ENCODE measurements at regions not wholly inside any gene's neighbourhood (a gene's known extent, or its start where the extent isn't known, plus 50 kb on each side); places are given as distances from the start of the nearest gene placed in this dataset.

GRCh38 chr9:29802454-29802853 lies 2229.2 kb upstream of the C9orf72 start:
- ChIA-PET POLR2A (no interaction called here), CTCF (no interaction called here)
- BruUV-seq (replicated peaks): no TSS peak
- Histone ChIP-seq H3K4me3 (ENCODE audit: low read depth in 2 of 2, low read length in 2 of 2) (no peak overlapping the region), H3K36me3 (ENCODE audit: control insufficient read depth, insufficient read depth, low read length) (no peaks in the 10 kb centered on the region), H3K9me3 (ENCODE audit: control insufficient read depth, insufficient read depth, low read depth, low read length) (no peaks in the 10 kb centered on the region), H3K4me1 (ENCODE audit: control insufficient read depth, insufficient read depth, low read length) (no peaks in the 10 kb centered on the region), H3K27ac (ENCODE audit: low read length) (no peak overlapping the region), H3K27me3 (ENCODE audit: control insufficient read depth, insufficient read depth, low read length) (no peaks in the 10 kb centered on the region)
- intact Hi-C loops (cut with micrococcal nuclease; ENCODE audit: unreplicated experiment): no loop called here
- DNase-seq (ENCODE audit: low read depth, low spot score) (no peak), ATAC-seq (no peak)
- in situ Hi-C loops (cut with HindIII; ENCODE audit: low pct_unique_long_range_greater_than_20kb, low sequenced_read_pairs): no loop called here
- TF ChIP-seq TCF7L2 (IDR thresholded peaks at IDR 0.05; ENCODE audit: low read depth, low read length) (no peak), POLR2AphosphoS5 (IDR thresholded peaks at IDR 0.05; ENCODE audit: low read depth, low read length) (no peak), SIN3A (IDR thresholded peaks at IDR 0.05; ENCODE audit: borderline replicate concordance, insufficient read depth, low read depth, low read length) (no peak), CTCF (IDR thresholded peaks at IDR 0.05) (no peak)
- TF ChIP-seq, protein P1, sequence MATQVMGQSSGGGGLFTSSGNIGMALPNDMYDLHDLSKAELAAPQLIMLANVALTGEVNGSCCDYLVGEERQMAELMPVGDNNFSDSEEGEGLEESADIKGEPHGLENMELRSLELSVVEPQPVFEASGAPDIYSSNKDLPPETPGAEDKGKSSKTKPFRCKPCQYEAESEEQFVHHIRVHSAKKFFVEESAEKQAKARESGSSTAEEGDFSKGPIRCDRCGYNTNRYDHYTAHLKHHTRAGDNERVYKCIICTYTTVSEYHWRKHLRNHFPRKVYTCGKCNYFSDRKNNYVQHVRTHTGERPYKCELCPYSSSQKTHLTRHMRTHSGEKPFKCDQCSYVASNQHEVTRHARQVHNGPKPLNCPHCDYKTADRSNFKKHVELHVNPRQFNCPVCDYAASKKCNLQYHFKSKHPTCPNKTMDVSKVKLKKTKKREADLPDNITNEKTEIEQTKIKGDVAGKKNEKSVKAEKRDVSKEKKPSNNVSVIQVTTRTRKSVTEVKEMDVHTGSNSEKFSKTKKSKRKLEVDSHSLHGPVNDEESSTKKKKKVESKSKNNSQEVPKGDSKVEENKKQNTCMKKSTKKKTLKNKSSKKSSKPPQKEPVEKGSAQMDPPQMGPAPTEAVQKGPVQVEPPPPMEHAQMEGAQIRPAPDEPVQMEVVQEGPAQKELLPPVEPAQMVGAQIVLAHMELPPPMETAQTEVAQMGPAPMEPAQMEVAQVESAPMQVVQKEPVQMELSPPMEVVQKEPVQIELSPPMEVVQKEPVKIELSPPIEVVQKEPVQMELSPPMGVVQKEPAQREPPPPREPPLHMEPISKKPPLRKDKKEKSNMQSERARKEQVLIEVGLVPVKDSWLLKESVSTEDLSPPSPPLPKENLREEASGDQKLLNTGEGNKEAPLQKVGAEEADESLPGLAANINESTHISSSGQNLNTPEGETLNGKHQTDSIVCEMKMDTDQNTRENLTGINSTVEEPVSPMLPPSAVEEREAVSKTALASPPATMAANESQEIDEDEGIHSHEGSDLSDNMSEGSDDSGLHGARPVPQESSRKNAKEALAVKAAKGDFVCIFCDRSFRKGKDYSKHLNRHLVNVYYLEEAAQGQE (IDR thresholded peaks at IDR 0.05; ENCODE audit: insufficient read depth in 1 of 2, low read depth in 2 of 2, low read length in 1 of 2): no peak

DNA sequence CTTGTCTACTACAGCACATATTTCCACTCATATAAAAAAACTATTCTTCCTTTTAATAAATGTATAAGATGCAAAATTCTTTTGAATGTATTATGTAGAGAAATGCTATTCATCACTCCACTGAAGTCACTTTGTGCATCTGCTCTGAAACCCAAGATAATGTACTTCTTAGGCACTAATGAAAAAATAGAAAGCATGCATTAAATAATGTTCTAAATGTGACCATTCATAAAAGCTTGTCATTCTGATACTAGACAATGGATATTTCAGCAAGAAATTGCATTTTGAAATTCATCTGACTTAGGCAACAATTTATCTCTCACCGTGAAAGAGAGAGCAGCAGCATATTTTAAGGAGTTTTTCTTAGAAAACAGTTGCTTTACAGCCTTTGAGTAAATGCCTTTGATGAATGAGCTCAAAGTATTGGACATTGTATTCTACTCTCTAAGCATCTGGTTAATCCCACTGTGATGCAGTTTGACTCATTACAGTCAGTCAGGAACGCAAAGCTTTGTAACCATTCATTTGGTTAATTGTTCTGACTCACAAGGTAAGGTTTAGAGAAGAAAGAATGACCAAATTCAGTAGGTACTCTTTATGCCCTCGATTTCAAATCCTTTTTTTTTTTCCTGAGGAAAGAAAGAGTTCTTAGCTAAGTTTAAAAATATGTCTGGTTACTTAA lies 2233.8 kb upstream of the C9orf72 start:
- Histone ChIP-seq H3K27ac (ENCODE audit: low read length) (no peak overlapping the region), H3K4me3 (ENCODE audit: low read depth in 2 of 2, low read length in 2 of 2) (no peak overlapping the region), H3K9me3 (ENCODE audit: control insufficient read depth, insufficient read depth, low read depth, low read length) (peaks cover 3% of the 10 kb centered on the region; the same call in 1 of the 2 replicates), H3K4me1 (ENCODE audit: control insufficient read depth, insufficient read depth, low read length) (no peaks in the 10 kb centered on the region), H3K36me3 (ENCODE audit: control insufficient read depth, insufficient read depth, low read length) (no peaks in the 10 kb centered on the region), H3K27me3 (ENCODE audit: control insufficient read depth, insufficient read depth, low read length) (no peaks in the 10 kb centered on the region)
- POLR2A ChIA-PET: no interaction called here
- CTCF ChIA-PET: no interaction called here
- in situ Hi-C loops (cut with HindIII; ENCODE audit: low pct_unique_long_range_greater_than_20kb, low sequenced_read_pairs): no loop called here
- TF ChIP-seq TCF7L2 (IDR thresholded peaks at IDR 0.05; ENCODE audit: low read depth, low read length) (no peak), CTCF (IDR thresholded peaks at IDR 0.05) (no peak), SIN3A (IDR thresholded peaks at IDR 0.05; ENCODE audit: borderline replicate concordance, insufficient read depth, low read depth, low read length) (no peak), POLR2AphosphoS5 (IDR thresholded peaks at IDR 0.05; ENCODE audit: low read depth, low read length) (no peak)
- TF ChIP-seq, protein P1 (IDR thresholded peaks at IDR 0.05; ENCODE audit: insufficient read depth in 1 of 2, low read depth in 2 of 2, low read length in 1 of 2): no peak
- ATAC-seq: no peak
- intact Hi-C loops (cut with micrococcal nuclease; ENCODE audit: unreplicated experiment): no loop called here
- BruUV-seq (replicated peaks): no TSS peak
- DNase-seq (ENCODE audit: low read depth, low spot score): no peak
